ENCODE measurements at regions not wholly inside any gene's neighbourhood (a gene's known extent, or its start where the extent isn't known, plus 50 kb on each side); places are given as distances from the start of the nearest gene placed in this dataset.
"Not testable (repeated sequence)": the region's sequence is repeated elsewhere in the genome, so short reads cannot be mapped to it uniquely, and the experiment has no call there.

DNA sequence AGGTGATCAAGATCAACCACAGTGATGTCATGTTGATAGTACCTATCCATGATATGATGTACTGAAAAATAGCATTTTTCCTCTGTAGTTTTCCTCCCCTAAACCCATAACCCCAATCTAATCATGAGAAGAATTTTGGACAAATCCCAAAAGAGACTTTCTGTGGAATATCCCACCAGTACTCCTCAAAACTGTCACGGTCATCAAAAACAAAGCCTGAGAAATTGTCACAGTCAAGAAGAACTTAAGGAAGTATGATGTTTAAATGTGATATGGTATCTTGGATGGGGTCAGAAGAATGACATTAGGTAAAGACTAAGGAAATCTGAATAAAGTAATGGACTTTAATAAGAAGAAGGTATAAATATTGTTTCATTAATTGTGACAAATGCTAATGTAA lies 248.8 kb downstream of the RMST start:
- H3K9me2 ChIP-seq (replicated peaks; ENCODE audit: control insufficient read depth, low read length), result no peaks in the 10 kb centered on the region
- no peak for TF ChIP-seq EZH2phosphoT487 (IDR thresholded peaks at IDR 0.05; ENCODE audit: borderline replicate concordance, low read length)
- TF ChIP-seq, protein P1, sequence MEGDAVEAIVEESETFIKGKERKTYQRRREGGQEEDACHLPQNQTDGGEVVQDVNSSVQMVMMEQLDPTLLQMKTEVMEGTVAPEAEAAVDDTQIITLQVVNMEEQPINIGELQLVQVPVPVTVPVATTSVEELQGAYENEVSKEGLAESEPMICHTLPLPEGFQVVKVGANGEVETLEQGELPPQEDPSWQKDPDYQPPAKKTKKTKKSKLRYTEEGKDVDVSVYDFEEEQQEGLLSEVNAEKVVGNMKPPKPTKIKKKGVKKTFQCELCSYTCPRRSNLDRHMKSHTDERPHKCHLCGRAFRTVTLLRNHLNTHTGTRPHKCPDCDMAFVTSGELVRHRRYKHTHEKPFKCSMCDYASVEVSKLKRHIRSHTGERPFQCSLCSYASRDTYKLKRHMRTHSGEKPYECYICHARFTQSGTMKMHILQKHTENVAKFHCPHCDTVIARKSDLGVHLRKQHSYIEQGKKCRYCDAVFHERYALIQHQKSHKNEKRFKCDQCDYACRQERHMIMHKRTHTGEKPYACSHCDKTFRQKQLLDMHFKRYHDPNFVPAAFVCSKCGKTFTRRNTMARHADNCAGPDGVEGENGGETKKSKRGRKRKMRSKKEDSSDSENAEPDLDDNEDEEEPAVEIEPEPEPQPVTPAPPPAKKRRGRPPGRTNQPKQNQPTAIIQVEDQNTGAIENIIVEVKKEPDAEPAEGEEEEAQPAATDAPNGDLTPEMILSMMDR (IDR thresholded peaks at IDR 0.05; ENCODE audit: low read depth, low read length, poor library complexity, severe bottlenecking), result no peak
- no peaks in the 10 kb centered on the region for H3K9me3 ChIP-seq (ENCODE audit: control insufficient read depth, insufficient read depth, low read length)
- no peak overlapping the region for H3K4me2 ChIP-seq (ENCODE audit: low read length)
- H3K4me3 ChIP-seq (ENCODE audit: low read length), result no peak overlapping the region
- H3K36me3 ChIP-seq (ENCODE audit: control insufficient read depth, low read length), result no peaks in the 10 kb centered on the region
- no peaks in the 10 kb centered on the region for H3K4me1 ChIP-seq (ENCODE audit: control insufficient read depth, low read length)
- H3K27ac ChIP-seq (ENCODE audit: low read depth, low read length), result no peak overlapping the region
- H4K20me1 ChIP-seq (ENCODE audit: control insufficient read depth, insufficient read depth, low read depth, low read length), result no peaks in the 10 kb centered on the region
- no peaks in the 10 kb centered on the region for H3K27me3 ChIP-seq (ENCODE audit: control insufficient read depth, low read length)
- H3K79me2 ChIP-seq (ENCODE audit: control insufficient read depth, low read length), result no peaks in the 10 kb centered on the region
- H3F3A ChIP-seq (ENCODE audit: control insufficient read depth, insufficient read depth), result no peaks in the 10 kb centered on the region

DNA sequence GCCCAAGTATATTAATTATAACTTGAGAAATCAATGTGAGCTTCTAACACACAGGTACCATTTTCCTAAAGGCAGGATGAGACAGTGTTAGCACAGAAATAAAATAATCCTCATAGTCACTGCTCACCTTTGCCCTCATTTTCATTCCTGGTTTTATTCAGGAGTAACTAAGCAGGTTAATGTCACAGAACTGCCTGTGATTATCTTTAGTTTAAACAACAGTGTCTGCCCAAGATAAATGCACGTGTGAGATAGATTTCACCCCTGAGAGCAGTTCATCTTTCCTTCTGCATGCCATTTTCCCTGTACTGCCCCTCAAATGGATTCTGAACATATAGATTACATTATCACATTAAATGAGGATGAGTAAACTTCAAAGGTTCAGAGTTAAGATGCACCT lies 250.7 kb downstream of the RMST start:
- Histone ChIP-seq H3K79me2 (ENCODE audit: control insufficient read depth, low read length) (no peaks in the 10 kb centered on the region), H3K4me2 (ENCODE audit: low read length) (no peak overlapping the region), H3F3A (ENCODE audit: control insufficient read depth, insufficient read depth) (no peaks in the 10 kb centered on the region), H3K36me3 (ENCODE audit: control insufficient read depth, low read length) (no peaks in the 10 kb centered on the region), H3K27me3 (ENCODE audit: control insufficient read depth, low read length) (no peaks in the 10 kb centered on the region), H3K9me3 (ENCODE audit: control insufficient read depth, insufficient read depth, low read length) (no peaks in the 10 kb centered on the region), H3K27ac (ENCODE audit: low read depth, low read length) (no peak overlapping the region), H3K4me3 (ENCODE audit: low read length) (no peak overlapping the region), H3K9me2 (replicated peaks; ENCODE audit: control insufficient read depth, low read length) (no peaks in the 10 kb centered on the region), H3K4me1 (ENCODE audit: control insufficient read depth, low read length) (no peaks in the 10 kb centered on the region), H4K20me1 (ENCODE audit: control insufficient read depth, insufficient read depth, low read depth, low read length) (no peaks in the 10 kb centered on the region)
- TF ChIP-seq, protein P1 (IDR thresholded peaks at IDR 0.05; ENCODE audit: low read depth, low read length, poor library complexity, severe bottlenecking), result no peak
- no peak for TF ChIP-seq EZH2phosphoT487 (IDR thresholded peaks at IDR 0.05; ENCODE audit: borderline replicate concordance, low read length)

DNA sequence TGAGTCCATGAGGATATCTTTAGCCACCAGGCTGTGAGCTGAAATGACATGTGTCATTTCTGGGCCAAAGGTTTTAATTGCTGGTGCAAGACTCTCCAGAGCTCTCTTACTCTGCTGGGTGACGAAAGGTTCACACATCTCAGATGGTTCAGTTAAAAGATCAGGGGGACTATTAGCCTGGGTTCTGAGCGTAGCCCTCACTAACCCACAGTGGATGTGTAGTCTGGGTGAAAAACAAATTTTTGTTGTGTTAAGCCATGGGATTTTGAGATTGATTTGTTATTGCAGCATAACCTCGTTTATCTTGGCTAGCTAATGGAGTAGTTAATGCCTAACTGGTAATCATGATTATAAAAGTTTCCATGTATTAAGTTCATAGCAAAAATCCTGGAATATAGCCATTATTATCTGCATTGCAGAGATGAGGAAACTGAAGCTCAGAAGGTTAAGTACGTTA lies 251.5 kb downstream of the RMST start:
- Histone ChIP-seq H3K36me3 (ENCODE audit: control insufficient read depth, low read length) (no peaks in the 10 kb centered on the region), H4K20me1 (ENCODE audit: control insufficient read depth, insufficient read depth, low read depth, low read length) (no peaks in the 10 kb centered on the region), H3K4me1 (ENCODE audit: control insufficient read depth, low read length) (no peaks in the 10 kb centered on the region), H3K4me3 (ENCODE audit: low read length) (no peak overlapping the region), H3K27ac (ENCODE audit: low read depth, low read length) (no peak overlapping the region), H3K9me2 (replicated peaks; ENCODE audit: control insufficient read depth, low read length) (no peaks in the 10 kb centered on the region), H3K4me2 (ENCODE audit: low read length) (no peak overlapping the region), H3K27me3 (ENCODE audit: control insufficient read depth, low read length) (no peaks in the 10 kb centered on the region), H3K9me3 (ENCODE audit: control insufficient read depth, insufficient read depth, low read length) (no peaks in the 10 kb centered on the region), H3K79me2 (ENCODE audit: control insufficient read depth, low read length) (no peaks in the 10 kb centered on the region), H3F3A (ENCODE audit: control insufficient read depth, insufficient read depth) (no peaks in the 10 kb centered on the region)
- TF ChIP-seq, protein P1 (IDR thresholded peaks at IDR 0.05; ENCODE audit: low read depth, low read length, poor library complexity, severe bottlenecking), result no peak
- TF ChIP-seq EZH2phosphoT487 (IDR thresholded peaks at IDR 0.05; ENCODE audit: borderline replicate concordance, low read length), result no peak

DNA sequence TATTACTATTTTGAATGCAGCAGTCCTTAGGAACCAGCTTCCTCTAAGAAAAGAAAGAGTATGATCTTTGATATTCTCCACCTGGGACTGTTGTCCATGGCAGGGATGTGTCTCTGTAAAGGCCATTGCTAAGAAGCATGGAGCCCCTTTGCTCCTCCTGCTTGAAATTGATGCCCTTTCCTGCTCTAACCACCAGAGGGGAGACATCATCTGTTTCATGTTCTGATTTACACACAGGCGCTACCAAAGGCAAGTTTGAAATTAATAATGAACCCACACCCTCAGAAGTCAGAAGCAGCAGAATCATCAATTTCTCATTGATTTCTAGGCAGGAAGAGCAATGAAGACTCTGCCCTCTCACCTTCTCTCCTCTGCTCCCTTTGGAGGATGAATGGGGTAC lies 253.8 kb downstream of the RMST start:
- no peaks in the 10 kb centered on the region for H3K79me2 ChIP-seq (ENCODE audit: control insufficient read depth, low read length)
- H3K4me1 ChIP-seq (ENCODE audit: control insufficient read depth, low read length), result no peaks in the 10 kb centered on the region
- no peak overlapping the region for H3K4me3 ChIP-seq (ENCODE audit: low read length)
- no peak overlapping the region for H3K4me2 ChIP-seq (ENCODE audit: low read length)
- no peaks in the 10 kb centered on the region for H3F3A ChIP-seq (ENCODE audit: control insufficient read depth, insufficient read depth)
- TF ChIP-seq, protein P1 (IDR thresholded peaks at IDR 0.05; ENCODE audit: low read depth, low read length, poor library complexity, severe bottlenecking), result peak; percentile 12
- TF ChIP-seq EZH2phosphoT487 (IDR thresholded peaks at IDR 0.05; ENCODE audit: borderline replicate concordance, low read length), result no peak
- H3K36me3 ChIP-seq (ENCODE audit: control insufficient read depth, low read length), result no peaks in the 10 kb centered on the region
- no peaks in the 10 kb centered on the region for H3K27me3 ChIP-seq (ENCODE audit: control insufficient read depth, low read length)
- no peaks in the 10 kb centered on the region for H4K20me1 ChIP-seq (ENCODE audit: control insufficient read depth, insufficient read depth, low read depth, low read length)
- no peaks in the 10 kb centered on the region for H3K9me2 ChIP-seq (replicated peaks; ENCODE audit: control insufficient read depth, low read length)
- H3K9me3 ChIP-seq (ENCODE audit: control insufficient read depth, insufficient read depth, low read length), result no peaks in the 10 kb centered on the region
- no peak overlapping the region for H3K27ac ChIP-seq (ENCODE audit: low read depth, low read length)

DNA sequence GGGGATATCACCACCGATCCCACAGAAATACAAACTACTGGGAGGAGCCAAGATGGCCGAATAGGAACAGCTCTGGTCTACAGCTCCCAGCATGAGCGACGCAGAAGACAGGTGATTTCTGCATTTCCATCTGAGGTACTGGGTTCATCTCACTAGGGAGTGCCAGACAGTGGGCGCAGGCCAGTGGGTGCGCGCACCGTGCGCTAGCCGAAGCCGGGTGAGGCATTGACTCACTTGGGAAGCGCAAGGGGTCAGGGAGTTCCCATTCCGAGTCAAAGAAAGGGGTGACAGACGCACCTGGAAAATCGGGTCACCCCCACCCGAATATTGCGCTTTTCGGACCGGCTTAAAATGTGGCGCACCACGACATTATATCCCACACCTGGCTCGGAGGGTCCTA lies 261.2 kb downstream of the RMST start:
- H3K27ac ChIP-seq (ENCODE audit: low read depth, low read length); H4K20me1 ChIP-seq (ENCODE audit: control insufficient read depth, insufficient read depth, low read depth, low read length); H3K9me2 ChIP-seq (replicated peaks; ENCODE audit: control insufficient read depth, low read length); H3K4me1 ChIP-seq (ENCODE audit: control insufficient read depth, low read length); H3K9me3 ChIP-seq (ENCODE audit: control insufficient read depth, insufficient read depth, low read length); H3K36me3 ChIP-seq (ENCODE audit: control insufficient read depth, low read length); H3K4me3 ChIP-seq (ENCODE audit: low read length); H3K4me2 ChIP-seq (ENCODE audit: low read length); H3K27me3 ChIP-seq (ENCODE audit: control insufficient read depth, low read length); H3F3A ChIP-seq (ENCODE audit: control insufficient read depth, insufficient read depth); H3K79me2 ChIP-seq (ENCODE audit: control insufficient read depth, low read length): not testable (repeated sequence)

Measured in DOHH2 (cell line).